Fibroblast of skin of left biceps (primary cell): ENCODE measurements at regions not wholly inside any gene's neighbourhood (a gene's known extent, or its start where the extent isn't known, plus 50 kb on each side); places are given as distances from the start of the nearest gene placed in this dataset.

Experiments used
- DNase-seq, 2 experiments: peaks; one replicate each; pipeline ENCODE4 v3.0.0-alpha.2; 2013; ENCODE audit warnings: low read depth in 2 of 2

DNA sequence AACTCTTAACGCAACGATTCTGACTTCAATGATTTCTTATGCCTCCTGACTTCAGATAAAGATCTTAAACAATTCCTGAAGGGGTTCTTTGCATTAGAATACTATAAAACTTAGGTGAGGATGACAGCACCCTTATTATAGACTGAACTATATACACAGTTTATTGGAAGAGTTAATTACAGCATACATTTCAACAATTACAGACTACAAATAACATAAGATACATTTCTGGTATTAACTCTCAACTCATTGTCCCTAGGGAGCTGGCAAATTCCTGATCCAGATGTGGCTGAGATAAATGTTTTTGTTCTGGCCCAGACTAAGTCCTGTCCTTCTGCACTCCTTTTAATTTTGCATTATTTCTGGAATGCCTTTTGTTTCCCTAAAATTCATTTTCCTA is 155.5 kb upstream of the TMC3 start:
- no peak for DNase-seq

DNA sequence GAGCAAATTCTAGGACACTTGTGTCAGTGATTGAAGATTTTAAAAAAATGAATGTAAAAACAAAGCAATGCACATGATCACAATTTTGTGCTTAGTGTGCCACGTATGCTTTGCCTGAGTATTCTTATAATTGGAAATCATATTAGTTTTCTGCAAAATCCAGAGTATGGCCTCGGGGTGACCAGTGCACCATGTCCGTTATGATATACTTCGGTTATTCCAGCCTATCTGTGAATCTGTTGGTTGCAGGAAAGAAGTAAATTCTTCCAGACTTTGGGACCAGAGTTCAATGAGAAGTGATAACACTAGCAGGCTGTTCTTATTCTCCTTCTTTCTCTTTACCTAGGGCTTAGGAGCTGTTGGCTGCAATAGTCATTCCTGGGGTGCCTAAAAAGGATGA is 152.0 kb upstream of the TMC3 start:
- DNase-seq, result no peak

DNA sequence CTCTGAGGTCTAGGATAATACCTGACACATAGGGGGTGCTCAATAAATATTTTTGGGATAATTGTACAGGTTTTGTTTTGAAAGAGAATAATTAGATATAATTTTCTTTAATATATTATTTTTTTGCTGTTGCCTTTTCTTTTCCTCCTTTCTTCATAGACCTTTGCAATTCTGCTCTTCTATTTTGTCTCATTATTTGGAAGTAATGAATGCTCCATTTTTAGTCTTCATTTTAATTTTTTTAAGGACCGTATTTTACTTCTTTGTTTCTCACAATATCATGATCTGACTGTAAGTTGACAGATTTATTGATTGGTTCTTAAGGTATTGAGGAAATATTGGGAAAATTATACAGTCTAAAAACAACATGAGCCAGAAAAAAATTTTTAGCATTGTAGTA is 150.5 kb upstream of the TMC3 start:
- DNase-seq, result no peak

DNA sequence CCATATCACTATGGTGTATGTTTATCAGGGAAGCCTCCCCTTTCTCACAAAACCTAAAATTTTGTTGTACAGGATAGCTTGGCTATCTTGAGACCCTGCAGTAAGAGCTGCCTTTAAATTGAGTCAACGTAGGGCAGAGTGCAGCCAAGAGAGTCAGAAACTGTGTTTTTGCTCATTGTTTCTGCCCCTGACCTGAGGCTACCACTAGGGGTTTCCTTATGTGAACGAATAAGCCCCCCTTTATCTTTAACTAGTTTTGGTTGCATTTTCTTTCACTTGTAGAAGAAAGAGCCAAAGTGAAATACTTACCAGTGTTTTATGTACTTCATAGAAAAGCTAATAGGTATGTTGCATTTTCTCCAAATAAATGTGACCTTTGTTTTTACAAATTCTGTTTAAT is 149.9 kb upstream of the TMC3 start:
- no peak for DNase-seq

DNA sequence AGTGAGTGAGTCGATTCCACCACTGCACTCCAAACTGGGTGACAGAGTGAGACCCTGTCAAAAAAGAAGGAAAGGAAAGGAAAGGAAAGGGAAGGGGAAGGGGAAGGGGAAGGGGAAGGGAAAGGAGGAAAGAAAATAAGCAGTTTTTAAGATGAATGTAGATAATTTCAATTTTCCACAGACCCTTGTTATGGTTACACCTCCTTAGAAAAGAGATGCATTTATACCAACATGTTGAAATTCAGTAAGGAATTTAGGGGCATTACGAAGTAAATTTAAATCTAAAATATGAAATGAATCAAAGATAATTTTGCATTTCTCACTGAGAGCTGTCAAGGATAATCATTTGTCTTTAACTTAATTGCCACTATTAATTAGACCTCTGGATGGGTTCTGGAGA is 146.5 kb upstream of the TMC3 start:
- DNase-seq, result no peak

DNA sequence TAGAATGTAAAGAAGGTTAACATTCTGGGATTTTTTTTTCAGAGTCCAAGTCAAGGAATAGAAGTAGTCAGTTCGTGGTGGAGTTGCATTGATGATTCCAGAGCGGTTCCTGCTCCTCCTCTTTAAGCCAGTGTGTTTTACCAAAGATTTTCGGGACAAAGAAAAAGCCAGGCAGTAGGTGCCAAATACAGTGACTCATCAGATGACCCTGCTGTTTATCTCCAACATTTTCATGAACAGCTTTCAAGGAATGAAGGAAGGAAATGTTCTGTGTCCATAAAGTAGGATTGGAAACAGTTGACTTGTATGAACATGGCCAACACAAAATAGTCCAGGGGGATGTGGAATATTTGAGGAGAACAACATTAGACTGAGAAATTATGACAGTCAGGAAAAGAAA is 142.4 kb upstream of the TMC3 start:
- DNase-seq, result no peak

DNA sequence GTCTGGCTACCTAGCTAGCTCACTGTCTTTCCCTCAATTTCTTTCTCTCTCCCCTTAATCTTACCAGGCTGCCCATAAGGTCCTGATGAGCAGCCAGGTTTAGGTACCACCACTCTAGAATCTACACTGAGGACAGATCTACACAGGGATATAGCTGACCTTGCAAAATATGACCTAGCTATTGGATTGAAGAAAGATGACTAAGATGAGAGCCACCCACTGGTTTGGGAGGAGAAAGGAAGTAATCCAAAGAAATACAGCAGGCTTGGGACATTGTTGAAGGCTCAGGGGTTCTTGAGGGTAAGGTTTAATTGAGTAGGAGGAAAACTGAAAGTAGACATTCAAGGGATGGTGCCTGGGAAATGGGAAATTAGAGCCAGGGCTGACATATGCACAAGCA is 142.0 kb upstream of the TMC3 start:
- DNase-seq, result no peak

DNA sequence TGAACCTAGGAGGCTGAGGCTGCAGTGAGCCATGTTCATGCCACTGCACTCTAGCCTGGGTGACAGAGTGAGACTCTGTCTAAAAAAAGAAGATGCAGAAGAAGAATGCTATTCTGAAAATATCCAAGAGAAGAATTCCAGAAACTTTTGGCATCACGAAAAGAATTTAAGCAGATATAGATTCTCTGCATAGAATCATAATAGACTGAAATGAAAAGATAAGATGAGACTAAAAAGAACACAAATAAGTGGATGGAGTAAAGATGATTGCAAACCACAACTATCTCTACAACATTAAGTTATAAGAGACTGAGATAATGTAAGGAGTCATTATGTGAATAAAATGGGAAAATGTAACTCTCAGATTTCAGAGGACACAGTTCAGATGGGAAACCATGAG is 140.7 kb upstream of the TMC3 start:
- DNase-seq, result no peak

DNA sequence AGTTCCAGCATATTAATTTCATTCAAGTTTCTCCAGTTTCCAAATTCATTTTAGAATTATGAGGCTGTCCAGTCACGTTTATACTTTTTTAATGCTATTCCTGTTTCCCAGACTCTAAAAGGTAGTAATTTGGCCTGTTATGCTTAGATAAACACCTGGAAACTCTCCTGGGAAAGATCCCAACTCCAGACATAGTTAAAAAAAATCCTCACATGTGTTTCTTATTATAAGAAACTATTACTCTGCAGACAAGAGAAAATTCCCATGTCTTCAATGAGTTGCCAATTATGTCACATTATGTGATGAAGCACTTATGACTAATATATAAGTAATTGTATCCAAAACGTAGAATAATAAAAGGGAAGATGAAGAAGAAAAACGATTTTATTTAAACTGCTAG is 137.1 kb upstream of the TMC3 start:
- DNase-seq, result peak; percentile 77 to 87

DNA sequence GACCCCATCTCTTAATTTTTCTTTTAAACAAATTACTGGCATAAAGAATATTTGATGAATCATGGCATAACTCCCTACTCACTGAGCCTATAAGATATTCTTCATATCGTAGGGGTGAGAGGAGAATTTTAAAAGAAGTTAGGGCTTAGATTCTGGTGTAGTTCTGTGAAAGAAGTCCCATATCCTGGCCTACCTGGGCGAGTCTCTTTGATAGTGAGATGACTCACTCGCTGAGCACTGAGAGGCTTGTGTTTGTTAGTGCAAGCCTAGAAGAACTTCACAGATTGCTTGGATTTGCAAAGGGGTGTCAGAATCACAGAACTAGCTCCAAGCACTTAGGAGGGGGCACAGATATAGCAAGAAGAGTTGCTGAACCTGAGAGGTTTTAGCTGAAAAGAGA is 133.8 kb upstream of the TMC3 start:
- no peak for DNase-seq

DNA sequence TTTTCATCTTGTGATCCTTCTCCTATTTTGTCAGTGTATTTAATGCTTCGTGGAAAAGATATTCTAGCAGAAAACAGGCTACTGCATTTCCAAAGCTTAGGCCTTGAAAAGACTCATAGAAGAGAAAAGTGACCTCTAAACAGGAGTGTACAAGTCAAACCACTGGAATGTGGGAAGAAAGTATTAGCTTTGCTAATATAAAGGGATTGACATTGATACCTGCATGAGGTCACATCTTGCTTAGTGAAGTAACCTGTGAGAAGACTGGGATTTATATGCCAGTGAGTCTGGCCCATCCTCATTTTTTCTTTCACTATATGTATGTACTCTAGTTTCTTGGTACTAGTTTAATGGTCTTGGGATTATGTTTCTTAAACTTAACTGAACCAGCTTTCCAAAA is 132.9 kb upstream of the TMC3 start:
- no peak for DNase-seq

DNA sequence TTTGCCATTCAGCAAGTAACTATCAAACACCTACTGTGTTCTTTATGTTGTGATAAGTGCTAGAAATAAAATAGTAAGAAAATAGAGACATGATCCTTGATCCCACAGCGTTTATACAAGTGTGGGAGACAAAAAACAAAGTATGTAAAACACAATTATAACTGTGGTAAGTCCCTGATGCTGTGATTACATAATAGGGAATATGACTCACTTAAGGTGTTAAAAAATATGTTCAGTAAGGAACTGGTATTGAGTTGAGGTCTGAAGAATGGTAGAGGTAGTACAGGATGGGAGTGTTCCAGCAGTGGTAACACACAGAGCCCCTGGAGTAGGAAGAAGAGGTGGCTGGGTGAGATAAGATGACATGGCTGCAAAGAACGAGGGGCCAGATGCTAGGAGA is 132.1 kb upstream of the TMC3 start:
- no peak for DNase-seq

DNA sequence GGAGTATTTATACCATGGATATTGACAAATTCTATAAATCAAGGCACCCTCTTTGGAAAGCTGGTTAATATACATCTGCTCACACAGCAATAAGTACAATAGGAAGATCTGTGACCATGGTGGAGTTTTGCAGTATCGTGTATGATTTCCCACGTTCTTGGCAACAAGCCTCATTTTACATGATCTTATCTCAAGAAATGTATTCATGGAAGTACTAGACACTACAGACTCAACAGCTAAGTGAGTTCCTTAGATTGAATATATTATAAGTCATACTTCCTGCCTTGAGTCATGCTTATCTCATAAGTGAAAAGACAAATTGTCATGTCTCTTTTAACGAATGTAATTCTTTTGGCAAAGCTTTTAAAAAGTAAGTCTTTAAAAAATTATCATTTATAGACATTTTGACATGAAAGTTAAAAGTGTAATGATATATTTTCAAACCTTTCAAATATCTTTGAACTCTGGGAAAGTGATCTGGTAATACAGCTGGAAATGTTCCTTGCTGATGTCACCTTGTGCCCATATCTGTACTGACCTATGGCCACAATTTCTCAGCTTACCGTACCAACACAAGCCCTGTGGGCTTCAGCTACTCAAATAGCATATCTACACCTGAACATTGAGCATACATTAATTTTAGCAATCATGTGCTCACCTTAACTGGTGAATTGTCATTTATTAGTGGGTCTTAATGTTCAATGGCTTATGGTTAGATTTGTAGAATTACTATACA is 130.3 kb upstream of the TMC3 start:
- peak; percentile 51 to 57 for DNase-seq

DNA sequence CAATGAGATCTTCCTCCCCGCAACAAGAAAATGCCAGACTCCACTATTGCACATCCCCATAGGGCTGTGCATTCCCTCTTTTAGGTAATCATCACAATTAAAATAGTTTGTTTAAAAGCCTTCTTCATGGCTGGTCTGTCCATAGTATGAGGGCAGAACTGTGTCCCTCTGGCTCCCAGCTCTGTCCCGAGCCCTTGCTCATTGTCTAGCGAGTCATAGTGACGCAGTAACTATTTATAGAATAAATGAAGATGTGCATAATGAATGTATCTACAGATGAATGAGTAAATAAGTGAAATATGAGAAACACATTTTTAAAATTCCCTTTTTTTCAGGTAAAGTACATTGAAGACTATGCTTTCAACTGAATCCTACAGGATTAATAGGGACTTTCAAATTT is 128.4 kb upstream of the TMC3 start:
- no peak for DNase-seq

DNA sequence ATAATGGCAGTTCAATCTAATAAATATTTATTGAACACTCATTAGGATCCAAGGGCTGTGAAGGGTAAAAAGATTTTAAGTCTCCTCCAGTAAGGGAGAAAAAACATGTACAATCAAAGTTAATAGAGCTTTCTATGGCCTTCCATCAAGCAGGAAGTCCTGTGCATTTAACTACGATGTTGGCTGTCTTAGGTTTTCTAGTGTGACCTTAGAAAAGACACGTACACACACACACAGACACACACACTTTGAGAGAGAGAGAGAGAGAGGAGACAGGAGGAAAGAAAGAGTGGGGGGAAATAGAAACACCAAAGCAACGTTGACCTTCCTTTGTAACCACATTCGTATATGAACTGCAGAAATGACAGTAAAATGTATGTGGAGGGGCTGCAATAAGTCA is 126.1 kb upstream of the TMC3 start:
- DNase-seq, result no peak

DNA sequence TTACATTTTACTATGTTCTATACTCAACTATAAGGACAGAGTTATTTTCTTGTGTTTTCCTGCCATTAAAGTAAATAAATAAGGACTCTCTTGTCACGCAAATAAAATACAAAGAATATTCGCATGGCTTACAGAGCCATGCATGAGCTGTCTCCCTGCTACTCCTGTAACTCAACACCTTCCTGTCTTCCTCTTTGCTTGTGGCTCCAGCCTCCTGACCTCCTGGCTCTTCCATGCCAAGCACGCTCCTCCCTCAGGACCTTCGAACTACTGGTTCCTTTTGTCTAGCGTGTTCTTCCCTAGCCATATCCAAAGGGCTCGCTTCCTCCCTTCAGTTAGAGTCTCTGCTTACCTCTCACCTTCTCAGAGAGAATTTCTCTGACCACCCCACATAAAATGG is 124.3 kb upstream of the TMC3 start:
- no peak for DNase-seq

DNA sequence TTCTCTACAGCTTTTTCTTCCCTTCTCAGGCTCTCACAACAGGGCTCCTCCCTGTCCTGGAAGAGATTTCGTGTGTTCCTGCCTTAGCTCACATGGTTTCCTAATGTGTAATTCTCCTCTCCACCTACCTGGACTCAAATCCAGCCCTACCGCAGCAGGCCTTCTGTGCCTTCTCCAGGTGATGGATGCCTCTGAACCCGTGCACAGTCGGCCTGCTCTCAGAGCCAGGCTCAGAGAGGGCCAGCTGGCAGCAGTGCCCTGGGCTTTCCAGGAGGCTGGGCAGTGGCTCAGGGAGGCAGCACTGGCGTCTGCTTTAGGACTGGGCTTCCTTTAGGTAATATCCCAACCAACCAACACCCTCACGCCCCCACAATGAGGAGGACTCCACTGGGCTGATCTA is 123.2 kb upstream of the TMC3 start:
- no peak for DNase-seq

DNA sequence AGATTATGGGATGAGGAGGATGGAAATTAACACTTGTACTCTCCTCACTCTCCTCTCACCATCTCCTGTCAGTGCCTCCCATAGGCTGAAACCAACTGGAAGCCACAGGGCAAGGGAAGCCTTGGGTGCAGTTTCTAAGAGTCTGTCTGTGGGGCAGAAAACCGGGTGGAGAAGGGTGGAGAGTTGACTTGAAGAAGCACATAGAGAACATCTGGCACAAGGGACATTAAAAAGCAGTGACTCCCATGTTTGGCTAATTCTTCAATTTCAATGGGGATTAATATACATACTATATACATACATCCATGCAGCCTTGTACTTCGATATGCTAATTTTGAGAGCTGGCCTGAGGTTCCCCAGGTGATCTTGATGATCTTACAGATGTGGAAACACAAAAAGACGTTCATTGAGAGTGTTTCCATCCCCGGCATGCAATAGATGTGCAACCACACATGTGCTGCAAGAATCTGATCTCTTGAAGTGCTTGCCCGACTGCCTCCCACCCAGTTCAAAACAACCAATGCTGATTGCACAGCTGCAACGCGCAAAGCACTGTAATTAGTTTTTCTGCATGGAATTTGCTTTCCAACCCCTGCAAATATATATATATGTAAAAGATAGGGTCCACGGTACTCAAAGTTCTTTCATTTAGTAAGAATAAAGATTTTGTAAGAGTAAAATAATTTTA is 121.9 kb upstream of the TMC3 start:
- no peak for DNase-seq

DNA sequence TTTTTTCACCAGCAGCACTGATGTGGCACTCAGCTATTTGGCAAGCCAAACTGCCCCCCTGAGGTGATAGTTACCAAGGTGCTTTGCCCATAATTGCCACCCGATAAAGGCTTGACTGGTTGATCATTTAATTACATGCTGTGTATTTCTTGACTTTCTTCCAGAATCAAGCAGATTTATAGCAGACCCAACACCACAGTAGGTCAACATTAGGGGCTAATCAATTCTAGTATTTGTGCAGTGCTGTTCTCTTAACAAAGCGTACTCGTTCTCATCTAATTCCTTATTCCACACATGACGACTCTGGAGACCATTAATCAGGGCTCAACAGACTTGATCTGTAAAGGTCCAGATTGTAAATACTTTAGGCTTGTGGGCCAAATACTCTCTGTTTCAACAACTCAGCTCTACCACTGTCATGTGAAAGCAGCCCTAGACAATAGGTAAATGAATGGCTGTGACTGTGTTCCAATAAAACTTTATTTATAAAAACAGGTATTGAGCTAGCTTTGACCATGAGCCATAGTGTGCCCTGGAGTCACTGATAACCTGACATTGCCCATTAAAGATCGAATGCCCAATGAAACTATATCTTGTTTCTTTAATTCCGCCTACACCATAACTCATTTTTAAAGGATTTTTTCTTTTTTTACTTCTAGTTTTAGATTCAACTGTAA is 119.1 kb upstream of the TMC3 start:
- no peak for DNase-seq

DNA sequence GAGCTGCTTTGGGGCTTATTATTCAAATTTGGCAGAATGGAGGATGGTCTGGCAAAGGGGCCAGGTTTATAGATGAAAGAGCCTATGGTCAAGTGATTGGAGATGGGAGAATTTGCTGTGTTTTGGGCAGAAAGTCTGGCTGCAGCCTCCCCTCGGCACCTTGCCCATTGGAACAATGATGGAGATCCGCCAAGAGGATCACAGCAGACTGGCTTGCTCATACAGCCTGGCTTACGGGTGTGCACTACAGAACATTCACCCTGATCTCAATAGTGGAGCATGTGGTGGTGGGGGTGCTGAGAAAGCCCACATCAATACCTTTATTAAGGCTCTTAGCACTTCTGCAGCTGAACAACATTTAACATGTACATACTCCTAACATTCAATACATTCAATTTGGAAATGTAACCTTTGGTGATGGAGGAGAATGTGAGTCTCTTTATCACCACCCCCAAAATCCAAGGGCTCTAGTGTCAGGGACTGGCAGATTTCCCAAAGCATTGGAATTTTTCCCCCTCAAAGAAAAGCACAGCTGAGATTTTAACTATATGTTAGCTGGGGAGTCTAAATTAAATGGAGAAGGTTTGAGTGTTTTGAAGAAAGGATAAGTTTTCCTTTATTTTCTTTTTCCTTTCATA is 118.4 kb upstream of the TMC3 start:
- peak; percentile 46 to 48 for DNase-seq

DNA sequence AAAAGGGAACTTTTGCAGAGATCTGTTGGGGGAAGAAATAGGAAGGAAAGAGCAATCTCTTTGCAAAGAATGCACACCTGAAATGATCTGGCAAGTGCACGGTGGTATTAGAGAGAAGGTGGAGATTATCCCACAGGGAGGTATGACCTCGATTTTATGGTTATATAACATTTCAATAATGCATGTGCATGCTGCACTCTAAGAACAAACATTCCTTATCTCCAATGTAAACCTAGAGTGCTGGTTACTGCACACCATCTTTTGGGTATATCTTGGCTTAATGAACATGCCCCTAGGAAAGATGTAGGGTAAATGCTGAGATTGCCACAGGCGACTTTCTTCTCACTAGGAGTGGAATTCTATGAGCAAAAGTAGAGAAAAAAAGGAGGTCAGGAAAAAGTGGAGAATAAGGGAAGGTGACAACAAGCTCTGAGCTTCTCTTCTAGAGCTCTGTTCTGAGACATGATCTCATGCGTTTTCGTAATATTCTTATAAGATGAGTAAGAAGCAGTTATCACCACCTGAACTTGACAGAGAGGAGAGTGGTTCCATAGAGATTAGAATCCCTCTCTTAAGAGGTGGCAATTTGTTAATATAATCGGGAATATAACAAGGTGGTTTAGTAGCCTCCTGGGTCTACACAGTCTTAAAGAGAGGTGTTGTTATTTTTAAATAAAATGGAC is 117.5 kb upstream of the TMC3 start:
- DNase-seq, result no peak

DNA sequence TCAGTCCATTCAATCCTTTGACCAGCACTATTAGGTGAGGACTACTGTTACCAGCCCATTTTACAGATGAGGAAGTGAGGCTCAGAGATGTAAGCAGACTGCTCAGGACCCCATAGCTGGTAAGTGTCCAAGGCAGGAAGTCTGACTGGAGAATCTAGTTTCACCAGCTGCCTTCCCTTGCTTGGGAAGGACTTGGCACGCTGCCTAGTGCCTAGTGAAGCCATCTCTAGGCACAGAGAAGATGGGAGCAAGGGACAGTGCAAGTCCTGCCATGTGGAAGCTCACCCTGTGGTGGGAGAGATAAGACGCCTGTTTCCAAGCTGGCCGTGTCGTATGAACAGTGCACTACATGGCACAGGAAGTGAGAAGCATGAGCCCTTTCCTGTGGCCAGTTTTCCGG is 111.8 kb upstream of the TMC3 start:
- no peak for DNase-seq
